NCI-H1092 (cell line): ENCODE measurements at regions not wholly inside any gene's neighbourhood (a gene's known extent, or its start where the extent isn't known, plus 50 kb on each side); places are given as distances from the start of the nearest gene placed in this dataset.

Experiments
- DNase-seq: peaks from one replicate; lab custom pipeline; 2025; lab: John Stamatoyannopoulos, UW

- no peak for DNase-seq
These were observed 321.3 kb downstream of the PHF14 start for GRCh38 chr7:11294965-11295364.

- DNase-seq = no peak
These were observed 323.5 kb downstream of the PHF14 start for GRCh38 chr7:11297126-11297625.

- DNase-seq = no peak
These were observed 324.1 kb downstream of the PHF14 start for GRCh38 chr7:11297764-11298163.

GRCh38 chr7:11298220-11298619 lies 324.5 kb downstream of the PHF14 start:
- DNase-seq = no peak

- no peak for DNase-seq
These were observed 326.6 kb downstream of the PHF14 start for GRCh38 chr7:11300241-11300640.

- DNase-seq = no peak
These were observed 328.4 kb downstream of the PHF14 start for GRCh38 chr7:11302121-11302520.

GRCh38 chr7:11313801-11314200 lies 340.1 kb downstream of the PHF14 start:
- DNase-seq = no peak

- no peak for DNase-seq
These were observed 342.1 kb downstream of the PHF14 start for GRCh38 chr7:11315666-11316258.

- no peak for DNase-seq
These were observed 344.1 kb downstream of the PHF14 start for GRCh38 chr7:11317766-11318165.

GRCh38 chr7:11319491-11320274 lies 346.0 kb downstream of the PHF14 start:
- no peak for DNase-seq
